Chondrocyte (in vitro differentiated cells): ENCODE measurements at regions not wholly inside any gene's neighbourhood (a gene's known extent, or its start where the extent isn't known, plus 50 kb on each side); places are given as distances from the start of the nearest gene placed in this dataset.
A peak's percentile ranks its signal among the peaks of the same experiment; 100 is the strongest.

ENCODE experiments used
- DNase-seq: peaks from one replicate; pipeline ENCODE4 v3.0.0; 2021; ENCODE audit warnings: mixed read lengths, low spot score
- H3K27ac Mint-ChIP-seq: one replicate; pipeline ENCODE4 v1.8.0; 2021; ENCODE audit warnings: mild to moderate bottlenecking, moderate library complexity, mixed read lengths; ENCODE audit not compliant: unreplicated experiment
- H3K27me3 Mint-ChIP-seq: 2 replicates; pipeline ENCODE4 v1.8.0; 2021; ENCODE audit warnings: low read depth, mixed read lengths
- H3K36me3 Mint-ChIP-seq: 2 replicates; pipeline ENCODE4 v1.8.0; 2021; ENCODE audit warnings: low read depth, mixed read lengths
- H3K4me1 Mint-ChIP-seq: 2 replicates; pipeline ENCODE4 v1.8.0; 2021; ENCODE audit warnings: low read depth, mild to moderate bottlenecking, mixed read lengths
- H3K4me3 Mint-ChIP-seq: one replicate; pipeline ENCODE4 v1.8.0; 2021; ENCODE audit warnings: mild to moderate bottlenecking, moderate library complexity, mixed read lengths; ENCODE audit not compliant: unreplicated experiment
- H3K9me3 Mint-ChIP-seq: 2 replicates; pipeline ENCODE4 v1.8.0; 2021; ENCODE audit warnings: low read depth, mixed read lengths
- TF ChIP-seq, protein P1 (sequence below): fragments of 200-600 bp; sonication (generic); IDR thresholded peaks from 2 replicates; pipeline ENCODE4 v1.5.0; 2021; ENCODE audit warnings: antibody characterized with exemption, mild to moderate bottlenecking, moderate library complexity

DNA sequence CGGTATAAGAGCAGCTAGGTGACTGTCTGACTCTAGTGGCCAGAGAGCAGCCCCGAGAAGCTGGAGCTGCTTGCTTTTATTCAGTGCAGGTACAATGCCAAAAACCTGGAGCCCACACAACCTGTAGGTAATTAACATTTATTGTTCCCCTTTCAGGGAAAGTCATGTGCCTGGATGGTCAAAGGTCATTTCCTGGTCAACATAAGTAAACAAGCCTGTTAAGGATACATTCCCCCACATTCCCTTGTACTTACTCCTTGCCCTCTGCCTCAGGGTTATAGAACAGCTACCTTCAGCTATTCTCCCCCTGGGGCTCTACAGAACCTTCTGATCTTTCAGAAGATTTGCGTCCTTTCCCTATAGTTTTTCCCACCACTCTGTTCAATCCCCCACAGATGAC, 253.4 kb downstream of the TMA16 start:
- Mint-ChIP-seq H3K36me3 (no peaks in the 10 kb centered on the region), H3K27ac (no peak overlapping the region), H3K4me3 (no peak overlapping the region), H3K27me3 (no peaks in the 10 kb centered on the region), H3K4me1 (no peaks in the 10 kb centered on the region), H3K9me3 (no peaks in the 10 kb centered on the region)
- DNase-seq: no peak
- TF ChIP-seq, protein P1, sequence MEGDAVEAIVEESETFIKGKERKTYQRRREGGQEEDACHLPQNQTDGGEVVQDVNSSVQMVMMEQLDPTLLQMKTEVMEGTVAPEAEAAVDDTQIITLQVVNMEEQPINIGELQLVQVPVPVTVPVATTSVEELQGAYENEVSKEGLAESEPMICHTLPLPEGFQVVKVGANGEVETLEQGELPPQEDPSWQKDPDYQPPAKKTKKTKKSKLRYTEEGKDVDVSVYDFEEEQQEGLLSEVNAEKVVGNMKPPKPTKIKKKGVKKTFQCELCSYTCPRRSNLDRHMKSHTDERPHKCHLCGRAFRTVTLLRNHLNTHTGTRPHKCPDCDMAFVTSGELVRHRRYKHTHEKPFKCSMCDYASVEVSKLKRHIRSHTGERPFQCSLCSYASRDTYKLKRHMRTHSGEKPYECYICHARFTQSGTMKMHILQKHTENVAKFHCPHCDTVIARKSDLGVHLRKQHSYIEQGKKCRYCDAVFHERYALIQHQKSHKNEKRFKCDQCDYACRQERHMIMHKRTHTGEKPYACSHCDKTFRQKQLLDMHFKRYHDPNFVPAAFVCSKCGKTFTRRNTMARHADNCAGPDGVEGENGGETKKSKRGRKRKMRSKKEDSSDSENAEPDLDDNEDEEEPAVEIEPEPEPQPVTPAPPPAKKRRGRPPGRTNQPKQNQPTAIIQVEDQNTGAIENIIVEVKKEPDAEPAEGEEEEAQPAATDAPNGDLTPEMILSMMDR: no peak

DNA sequence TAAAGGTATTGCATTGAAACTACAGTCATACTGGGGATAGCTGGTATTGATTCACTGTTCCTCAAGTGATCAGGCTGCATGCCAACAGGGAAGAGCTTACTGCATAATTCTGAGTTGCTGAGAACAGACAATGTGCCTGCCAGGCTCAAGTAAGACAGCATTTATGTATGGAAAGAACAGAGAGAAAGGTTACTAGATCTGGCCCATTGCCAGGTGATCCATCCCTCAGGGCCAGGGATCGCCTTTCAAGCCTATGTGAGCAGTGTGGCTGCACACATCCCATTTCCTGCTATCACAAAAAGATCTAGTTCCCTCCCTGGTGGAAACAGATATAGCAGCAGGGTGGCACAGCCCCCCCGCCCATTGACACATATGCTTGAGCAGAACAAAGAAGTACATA, 254.0 kb downstream of the TMA16 start:
- no peaks in the 10 kb centered on the region for H3K27me3 Mint-ChIP-seq
- DNase-seq: no peak
- no peaks in the 10 kb centered on the region for H3K4me1 Mint-ChIP-seq
- H3K27ac Mint-ChIP-seq: no peak overlapping the region
- no peaks in the 10 kb centered on the region for H3K36me3 Mint-ChIP-seq
- TF ChIP-seq, protein P1: no peak
- H3K4me3 Mint-ChIP-seq: no peak overlapping the region
- H3K9me3 Mint-ChIP-seq: no peaks in the 10 kb centered on the region

DNA sequence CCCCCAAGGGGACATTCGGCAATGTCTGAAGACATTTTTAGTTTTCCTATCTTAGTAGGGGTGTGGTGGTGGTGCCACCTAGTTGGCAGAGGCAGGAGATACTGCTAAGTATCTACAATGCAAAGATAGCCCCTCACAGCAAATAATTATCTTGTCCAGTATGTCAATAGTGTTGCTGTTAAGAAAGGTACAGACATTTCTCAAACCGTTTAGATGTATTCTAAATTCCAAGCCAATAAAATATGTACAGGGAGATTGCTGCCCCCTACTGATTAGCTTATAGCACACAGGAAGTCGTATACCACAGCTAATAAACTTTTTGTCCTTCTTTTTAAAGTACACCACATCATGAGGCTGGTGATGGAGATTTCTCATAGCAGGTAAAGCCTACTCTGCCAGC, 260.5 kb downstream of the TMA16 start:
- TF ChIP-seq, protein P1: peak; percentile 72
- Mint-ChIP-seq H3K36me3 (no peaks in the 10 kb centered on the region), H3K4me1 (no peaks in the 10 kb centered on the region), H3K27ac (no peak overlapping the region), H3K9me3 (no peaks in the 10 kb centered on the region), H3K4me3 (no peak overlapping the region), H3K27me3 (peaks cover 7% of the 10 kb centered on the region)
- no peak for DNase-seq

DNA sequence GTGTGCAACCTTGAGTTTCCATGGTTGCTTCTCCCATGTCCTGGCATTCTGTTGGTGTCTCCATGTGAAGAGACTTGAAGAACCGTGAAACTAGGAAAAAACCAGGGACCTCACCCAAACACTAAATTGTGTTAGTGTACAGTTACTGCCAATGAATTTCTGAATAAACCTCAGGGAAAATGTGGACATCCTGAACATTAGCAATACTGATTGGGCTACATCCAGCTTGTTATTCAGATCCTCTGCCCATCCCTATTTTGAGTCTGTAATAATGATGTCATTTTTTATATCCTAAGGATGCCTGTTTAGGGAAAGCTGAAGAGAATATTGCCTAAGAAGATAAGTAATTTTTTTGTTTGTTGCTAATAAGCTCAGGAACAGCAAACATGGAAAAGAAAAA, 262.7 kb downstream of the TMA16 start:
- H3K27ac Mint-ChIP-seq: no peak overlapping the region
- H3K4me3 Mint-ChIP-seq: no peak overlapping the region
- peaks cover 18% of the 10 kb centered on the region for H3K27me3 Mint-ChIP-seq
- no peaks in the 10 kb centered on the region for H3K9me3 Mint-ChIP-seq
- TF ChIP-seq, protein P1: no peak
- H3K4me1 Mint-ChIP-seq: no peaks in the 10 kb centered on the region
- no peak for DNase-seq
- no peaks in the 10 kb centered on the region for H3K36me3 Mint-ChIP-seq

DNA sequence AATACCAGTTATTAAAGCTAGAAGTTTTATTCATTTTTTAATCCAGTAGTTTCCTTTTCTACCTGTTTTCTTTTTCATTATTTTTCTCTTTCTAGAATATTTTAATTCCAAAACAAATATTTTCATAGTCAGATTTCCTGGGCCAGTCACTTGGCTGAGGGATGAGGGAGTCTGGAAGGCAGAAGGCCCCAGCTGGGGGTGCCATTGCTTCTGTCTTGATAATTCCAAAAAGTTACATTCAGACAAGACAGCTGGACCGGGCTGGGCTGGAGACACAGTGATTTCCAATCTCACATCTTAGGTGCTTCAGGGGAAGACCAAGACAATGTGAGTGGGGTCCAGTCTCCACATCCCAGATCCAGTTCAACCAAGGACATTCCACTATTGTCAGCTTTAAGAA, 263.5 kb downstream of the TMA16 start:
- Mint-ChIP-seq H3K4me1 (no peaks in the 10 kb centered on the region), H3K27me3 (peaks cover 18% of the 10 kb centered on the region), H3K36me3 (no peaks in the 10 kb centered on the region), H3K4me3 (no peak overlapping the region), H3K27ac (no peak overlapping the region), H3K9me3 (no peaks in the 10 kb centered on the region)
- TF ChIP-seq, protein P1: no peak
- DNase-seq: no peak
